ENCODE measurements at regions not wholly inside any gene's neighbourhood (a gene's known extent, or its start where the extent isn't known, plus 50 kb on each side); places are given as distances from the start of the nearest gene placed in this dataset.

- no peaks in the 10 kb centered on the region for H3K9me2 ChIP-seq
- no peak overlapping the region for H3K4me3 ChIP-seq (ENCODE audit: low read depth in 2 of 2, low read length in 1 of 2)
- no peaks in the 10 kb centered on the region for H4K20me1 ChIP-seq (ENCODE audit: insufficient read depth)
- H3K36me3 ChIP-seq (replicated peaks in 1 of 2; ENCODE audit: control insufficient read depth in 1 of 2, insufficient read depth in 2 of 2, low read length in 1 of 2), result no peaks in the 10 kb centered on the region
- no peak overlapping the region for H3K4me2 ChIP-seq
- WGBS (ENCODE audit: low lambda C conversion rate), result 7% methylated on average over 2 of the region's 2 CpGs
- H3K27ac ChIP-seq (ENCODE audit: low read depth in 2 of 2, low read length in 1 of 2), result no peak overlapping the region
- no peak overlapping the region for H3K9ac ChIP-seq
- H3K9me3 ChIP-seq, result no peaks in the 10 kb centered on the region
- no peaks in the 10 kb centered on the region for H3K27me3 ChIP-seq (ENCODE audit: insufficient read depth)
- CTCF ChIA-PET, result no interaction called here
- no peaks in the 10 kb centered on the region for H3F3A ChIP-seq (replicated peaks; ENCODE audit: insufficient read depth)
- no peak overlapping the region for H2AFZ ChIP-seq (ENCODE audit: low read depth)
- POLR2A ChIA-PET, result no interaction called here
- H3K4me1 ChIP-seq (ENCODE audit: control insufficient read depth in 1 of 2, insufficient read depth in 2 of 2, low read depth in 1 of 2, low read length in 1 of 2), result no peaks in the 10 kb centered on the region
- no peak for TF ChIP-seq ZBTB33 (IDR thresholded peaks at IDR 0.05; ENCODE audit: borderline replicate concordance, low read depth)
- no peak for TF ChIP-seq GATA2 (CRISPR knock-in tag; IDR thresholded peaks at IDR 0.05)
- TF ChIP-seq TEAD4 (IDR thresholded peaks at IDR 0.05; ENCODE audit: borderline replicate concordance, insufficient read depth), result no peak
- no peak for TF ChIP-seq TAF1 (IDR thresholded peaks at IDR 0.05; ENCODE audit: borderline replicate concordance, low read depth, low read length)
- TF ChIP-seq ELF1 (IDR thresholded peaks at IDR 0.05), result no peak
- no peak for TF ChIP-seq IRF3 (IDR thresholded peaks at IDR 0.05; ENCODE audit: low read depth, low read length)
- no peak for TF ChIP-seq RAD21 (IDR thresholded peaks at IDR 0.05; ENCODE audit: low read length)
- TF ChIP-seq JUND (IDR thresholded peaks at IDR 0.05), result no peak
- TF ChIP-seq MAX (IDR thresholded peaks at IDR 0.05; ENCODE audit: low read depth), result no peak
- TF ChIP-seq SIN3A (IDR thresholded peaks at IDR 0.05; ENCODE audit: borderline replicate concordance, low read depth, low read length), result no peak
- no peak for TF ChIP-seq YY1 (IDR thresholded peaks at IDR 0.05; ENCODE audit: low read depth)
- TF ChIP-seq, protein P1, sequence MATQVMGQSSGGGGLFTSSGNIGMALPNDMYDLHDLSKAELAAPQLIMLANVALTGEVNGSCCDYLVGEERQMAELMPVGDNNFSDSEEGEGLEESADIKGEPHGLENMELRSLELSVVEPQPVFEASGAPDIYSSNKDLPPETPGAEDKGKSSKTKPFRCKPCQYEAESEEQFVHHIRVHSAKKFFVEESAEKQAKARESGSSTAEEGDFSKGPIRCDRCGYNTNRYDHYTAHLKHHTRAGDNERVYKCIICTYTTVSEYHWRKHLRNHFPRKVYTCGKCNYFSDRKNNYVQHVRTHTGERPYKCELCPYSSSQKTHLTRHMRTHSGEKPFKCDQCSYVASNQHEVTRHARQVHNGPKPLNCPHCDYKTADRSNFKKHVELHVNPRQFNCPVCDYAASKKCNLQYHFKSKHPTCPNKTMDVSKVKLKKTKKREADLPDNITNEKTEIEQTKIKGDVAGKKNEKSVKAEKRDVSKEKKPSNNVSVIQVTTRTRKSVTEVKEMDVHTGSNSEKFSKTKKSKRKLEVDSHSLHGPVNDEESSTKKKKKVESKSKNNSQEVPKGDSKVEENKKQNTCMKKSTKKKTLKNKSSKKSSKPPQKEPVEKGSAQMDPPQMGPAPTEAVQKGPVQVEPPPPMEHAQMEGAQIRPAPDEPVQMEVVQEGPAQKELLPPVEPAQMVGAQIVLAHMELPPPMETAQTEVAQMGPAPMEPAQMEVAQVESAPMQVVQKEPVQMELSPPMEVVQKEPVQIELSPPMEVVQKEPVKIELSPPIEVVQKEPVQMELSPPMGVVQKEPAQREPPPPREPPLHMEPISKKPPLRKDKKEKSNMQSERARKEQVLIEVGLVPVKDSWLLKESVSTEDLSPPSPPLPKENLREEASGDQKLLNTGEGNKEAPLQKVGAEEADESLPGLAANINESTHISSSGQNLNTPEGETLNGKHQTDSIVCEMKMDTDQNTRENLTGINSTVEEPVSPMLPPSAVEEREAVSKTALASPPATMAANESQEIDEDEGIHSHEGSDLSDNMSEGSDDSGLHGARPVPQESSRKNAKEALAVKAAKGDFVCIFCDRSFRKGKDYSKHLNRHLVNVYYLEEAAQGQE (IDR thresholded peaks at IDR 0.05; ENCODE audit: low read depth, low read length), result no peak
- TF ChIP-seq SMC3 (IDR thresholded peaks at IDR 0.05; ENCODE audit: low read depth, low read length), result no peak
- TF ChIP-seq, protein P2, sequence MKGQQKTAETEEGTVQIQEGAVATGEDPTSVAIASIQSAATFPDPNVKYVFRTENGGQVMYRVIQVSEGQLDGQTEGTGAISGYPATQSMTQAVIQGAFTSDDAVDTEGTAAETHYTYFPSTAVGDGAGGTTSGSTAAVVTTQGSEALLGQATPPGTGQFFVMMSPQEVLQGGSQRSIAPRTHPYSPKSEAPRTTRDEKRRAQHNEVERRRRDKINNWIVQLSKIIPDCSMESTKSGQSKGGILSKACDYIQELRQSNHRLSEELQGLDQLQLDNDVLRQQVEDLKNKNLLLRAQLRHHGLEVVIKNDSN (IDR thresholded peaks at IDR 0.05; ENCODE audit: borderline replicate concordance, low read depth), result no peak
- TF ChIP-seq EZH2phosphoT487 (IDR thresholded peaks at IDR 0.05; ENCODE audit: borderline replicate concordance, low read depth), result no peak
- no peak for TF ChIP-seq RFX5 (IDR thresholded peaks at IDR 0.05; ENCODE audit: low read length)
- TF ChIP-seq, protein P3, sequence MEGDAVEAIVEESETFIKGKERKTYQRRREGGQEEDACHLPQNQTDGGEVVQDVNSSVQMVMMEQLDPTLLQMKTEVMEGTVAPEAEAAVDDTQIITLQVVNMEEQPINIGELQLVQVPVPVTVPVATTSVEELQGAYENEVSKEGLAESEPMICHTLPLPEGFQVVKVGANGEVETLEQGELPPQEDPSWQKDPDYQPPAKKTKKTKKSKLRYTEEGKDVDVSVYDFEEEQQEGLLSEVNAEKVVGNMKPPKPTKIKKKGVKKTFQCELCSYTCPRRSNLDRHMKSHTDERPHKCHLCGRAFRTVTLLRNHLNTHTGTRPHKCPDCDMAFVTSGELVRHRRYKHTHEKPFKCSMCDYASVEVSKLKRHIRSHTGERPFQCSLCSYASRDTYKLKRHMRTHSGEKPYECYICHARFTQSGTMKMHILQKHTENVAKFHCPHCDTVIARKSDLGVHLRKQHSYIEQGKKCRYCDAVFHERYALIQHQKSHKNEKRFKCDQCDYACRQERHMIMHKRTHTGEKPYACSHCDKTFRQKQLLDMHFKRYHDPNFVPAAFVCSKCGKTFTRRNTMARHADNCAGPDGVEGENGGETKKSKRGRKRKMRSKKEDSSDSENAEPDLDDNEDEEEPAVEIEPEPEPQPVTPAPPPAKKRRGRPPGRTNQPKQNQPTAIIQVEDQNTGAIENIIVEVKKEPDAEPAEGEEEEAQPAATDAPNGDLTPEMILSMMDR (IDR thresholded peaks at IDR 0.05), result no peak
- no peak for TF ChIP-seq FOXJ3 (CRISPR knock-in tag; IDR thresholded peaks at IDR 0.05)
- TF ChIP-seq USF2 (IDR thresholded peaks at IDR 0.05; ENCODE audit: borderline replicate concordance, low read depth, low read length), result no peak
- no peak for DNase-seq
- no peaks in the 10 kb centered on the region for H3K79me2 ChIP-seq (ENCODE audit: insufficient read depth)
These were observed 753.6 kb downstream of the CENPC start for GRCh38 chr4:66791686-66792085.

Data from SK-N-SH (cell line).